ENCODE measurements at regions not wholly inside any gene's neighbourhood (a gene's known extent, or its start where the extent isn't known, plus 50 kb on each side); places are given as distances from the start of the nearest gene placed in this dataset.

- peak in 2 of 3 experiments; percentile 76 to 81 for DNase-seq
Observed at GRCh38 chr12:132407451-132407961, 78.1 kb upstream of the GALNT9 start.

- DNase-seq, result peak in 1 of 3 experiments; percentile 75
Observed at GRCh38 chr12:132406493-132407450, 77.4 kb upstream of the GALNT9 start.

GRCh38 chr12:132405742-132406251, 76.4 kb upstream of the GALNT9 start:
- DNase-seq, result no peak

GRCh38 chr12:132404951-132405741, 75.8 kb upstream of the GALNT9 start:
- DNase-seq, result no peak

GRCh38 chr12:132404435-132404855, 75.1 kb upstream of the GALNT9 start:
- no peak for DNase-seq

- no peak for DNase-seq
Observed at GRCh38 chr12:132403636-132404434, 74.4 kb upstream of the GALNT9 start.

- DNase-seq, result no peak
Observed at GRCh38 chr12:132402831-132403416, 73.5 kb upstream of the GALNT9 start.

- DNase-seq, result no peak
Observed at GRCh38 chr12:132401982-132402381, 72.6 kb upstream of the GALNT9 start.

- peak in 2 of 3 experiments; percentile 77 to 90 for DNase-seq
Observed at GRCh38 chr12:132400011-132400641, 70.7 kb upstream of the GALNT9 start.

GRCh38 chr12:132399092-132400010, 70.0 kb upstream of the GALNT9 start:
- no peak for DNase-seq

GRCh38 chr12:132398386-132398991, 69.1 kb upstream of the GALNT9 start:
- DNase-seq, result peak in 1 of 3 experiments; percentile 60

- DNase-seq, result no peak
Observed at GRCh38 chr12:132397934-132398385, 68.6 kb upstream of the GALNT9 start.

- peak; percentile 25 to 61 (median 26) for DNase-seq
Observed at GRCh38 chr12:132397152-132397933, 68.0 kb upstream of the GALNT9 start.

- peak in 1 of 3 experiments; percentile 17 for DNase-seq
Observed at GRCh38 chr12:132396657-132397056, 67.3 kb upstream of the GALNT9 start.

GRCh38 chr12:132395908-132396305, 66.5 kb upstream of the GALNT9 start:
- no peak for DNase-seq

GRCh38 chr12:132395192-132395907, 66.0 kb upstream of the GALNT9 start:
- DNase-seq, result no peak

- DNase-seq, result no peak
Observed at GRCh38 chr12:132393991-132394949, 64.9 kb upstream of the GALNT9 start.

Measured in NCI-H1417 (cell line).